ENCODE measurements at regions not wholly inside any gene's neighbourhood (a gene's known extent, or its start where the extent isn't known, plus 50 kb on each side); places are given as distances from the start of the nearest gene placed in this dataset.

GRCh38 chr9:38216572-38216971 is 147.5 kb upstream of the SHB start:
- Histone ChIP-seq H3K27ac (ENCODE audit: insufficient read depth, low read length, poor library complexity, severe bottlenecking) (no peak overlapping the region), H3K9me3 (ENCODE audit: control insufficient read depth, low read length) (no peaks in the 10 kb centered on the region), H3K4me1 (ENCODE audit: control insufficient read depth, insufficient read depth, low read length, poor library complexity, severe bottlenecking) (no peaks in the 10 kb centered on the region), H3K27me3 (replicated peaks; ENCODE audit: control insufficient read depth, insufficient read depth, low read length, poor library complexity, severe bottlenecking) (no peaks in the 10 kb centered on the region), H3K4me3 (ENCODE audit: insufficient read depth, low read depth, low read length, poor library complexity, severe bottlenecking) (no peak overlapping the region), H3K36me3 (ENCODE audit: control insufficient read depth, insufficient read depth, low read length) (no peaks in the 10 kb centered on the region)
- no peak for DNase-seq

- H3K36me3 ChIP-seq (ENCODE audit: control insufficient read depth, insufficient read depth, low read length) = no peaks in the 10 kb centered on the region
- H3K27ac ChIP-seq (ENCODE audit: insufficient read depth, low read length, poor library complexity, severe bottlenecking) = no peak overlapping the region
- H3K4me1 ChIP-seq (ENCODE audit: control insufficient read depth, insufficient read depth, low read length, poor library complexity, severe bottlenecking) = no peaks in the 10 kb centered on the region
- no peak overlapping the region for H3K4me3 ChIP-seq (ENCODE audit: insufficient read depth, low read depth, low read length, poor library complexity, severe bottlenecking)
- no peaks in the 10 kb centered on the region for H3K9me3 ChIP-seq (ENCODE audit: control insufficient read depth, low read length)
- DNase-seq = no peak
- no peaks in the 10 kb centered on the region for H3K27me3 ChIP-seq (replicated peaks; ENCODE audit: control insufficient read depth, insufficient read depth, low read length, poor library complexity, severe bottlenecking)
Measured at GRCh38 chr9:38215465-38215864, 146.4 kb upstream of the SHB start.

GRCh38 chr9:38214432-38214831 is 145.4 kb upstream of the SHB start:
- H3K27me3 ChIP-seq (replicated peaks; ENCODE audit: control insufficient read depth, insufficient read depth, low read length, poor library complexity, severe bottlenecking) = no peaks in the 10 kb centered on the region
- no peak for DNase-seq
- no peak overlapping the region for H3K27ac ChIP-seq (ENCODE audit: insufficient read depth, low read length, poor library complexity, severe bottlenecking)
- no peak overlapping the region for H3K4me3 ChIP-seq (ENCODE audit: insufficient read depth, low read depth, low read length, poor library complexity, severe bottlenecking)
- H3K9me3 ChIP-seq (ENCODE audit: control insufficient read depth, low read length) = no peaks in the 10 kb centered on the region
- H3K36me3 ChIP-seq (ENCODE audit: control insufficient read depth, insufficient read depth, low read length) = no peaks in the 10 kb centered on the region
- no peaks in the 10 kb centered on the region for H3K4me1 ChIP-seq (ENCODE audit: control insufficient read depth, insufficient read depth, low read length, poor library complexity, severe bottlenecking)

- Histone ChIP-seq H3K27ac (ENCODE audit: insufficient read depth, low read length, poor library complexity, severe bottlenecking) (no peak overlapping the region), H3K4me1 (ENCODE audit: control insufficient read depth, insufficient read depth, low read length, poor library complexity, severe bottlenecking) (no peaks in the 10 kb centered on the region), H3K36me3 (ENCODE audit: control insufficient read depth, insufficient read depth, low read length) (no peaks in the 10 kb centered on the region), H3K27me3 (replicated peaks; ENCODE audit: control insufficient read depth, insufficient read depth, low read length, poor library complexity, severe bottlenecking) (no peaks in the 10 kb centered on the region), H3K9me3 (ENCODE audit: control insufficient read depth, low read length) (no peaks in the 10 kb centered on the region), H3K4me3 (ENCODE audit: insufficient read depth, low read depth, low read length, poor library complexity, severe bottlenecking) (no peak overlapping the region)
- DNase-seq = no peak
Measured at GRCh38 chr9:38213631-38214299, 144.7 kb upstream of the SHB start.

GRCh38 chr9:38212016-38212415 is 143.0 kb upstream of the SHB start:
- no peak overlapping the region for H3K27ac ChIP-seq (ENCODE audit: insufficient read depth, low read length, poor library complexity, severe bottlenecking)
- H3K36me3 ChIP-seq (ENCODE audit: control insufficient read depth, insufficient read depth, low read length) = no peaks in the 10 kb centered on the region
- H3K27me3 ChIP-seq (replicated peaks; ENCODE audit: control insufficient read depth, insufficient read depth, low read length, poor library complexity, severe bottlenecking) = no peaks in the 10 kb centered on the region
- no peak for DNase-seq
- no peaks in the 10 kb centered on the region for H3K4me1 ChIP-seq (ENCODE audit: control insufficient read depth, insufficient read depth, low read length, poor library complexity, severe bottlenecking)
- H3K9me3 ChIP-seq (ENCODE audit: control insufficient read depth, low read length) = no peaks in the 10 kb centered on the region
- no peak overlapping the region for H3K4me3 ChIP-seq (ENCODE audit: insufficient read depth, low read depth, low read length, poor library complexity, severe bottlenecking)

- Histone ChIP-seq H3K27ac (ENCODE audit: insufficient read depth, low read length, poor library complexity, severe bottlenecking) (no peak overlapping the region), H3K27me3 (replicated peaks; ENCODE audit: control insufficient read depth, insufficient read depth, low read length, poor library complexity, severe bottlenecking) (no peaks in the 10 kb centered on the region), H3K4me1 (ENCODE audit: control insufficient read depth, insufficient read depth, low read length, poor library complexity, severe bottlenecking) (no peaks in the 10 kb centered on the region), H3K9me3 (ENCODE audit: control insufficient read depth, low read length) (no peaks in the 10 kb centered on the region), H3K36me3 (ENCODE audit: control insufficient read depth, insufficient read depth, low read length) (no peaks in the 10 kb centered on the region), H3K4me3 (ENCODE audit: insufficient read depth, low read depth, low read length, poor library complexity, severe bottlenecking) (no peak overlapping the region)
- no peak for DNase-seq
Measured at GRCh38 chr9:38211002-38211401, 142.0 kb upstream of the SHB start.

- H3K4me3 ChIP-seq (ENCODE audit: insufficient read depth, low read depth, low read length, poor library complexity, severe bottlenecking) = no peak overlapping the region
- no peaks in the 10 kb centered on the region for H3K27me3 ChIP-seq (replicated peaks; ENCODE audit: control insufficient read depth, insufficient read depth, low read length, poor library complexity, severe bottlenecking)
- DNase-seq = no peak
- no peaks in the 10 kb centered on the region for H3K36me3 ChIP-seq (ENCODE audit: control insufficient read depth, insufficient read depth, low read length)
- no peak overlapping the region for H3K27ac ChIP-seq (ENCODE audit: insufficient read depth, low read length, poor library complexity, severe bottlenecking)
- no peaks in the 10 kb centered on the region for H3K4me1 ChIP-seq (ENCODE audit: control insufficient read depth, insufficient read depth, low read length, poor library complexity, severe bottlenecking)
- H3K9me3 ChIP-seq (ENCODE audit: control insufficient read depth, low read length) = no peaks in the 10 kb centered on the region
Measured at GRCh38 chr9:38208206-38208901, 139.3 kb upstream of the SHB start.

- Histone ChIP-seq H3K27ac (ENCODE audit: insufficient read depth, low read length, poor library complexity, severe bottlenecking) (no peak overlapping the region), H3K36me3 (ENCODE audit: control insufficient read depth, insufficient read depth, low read length) (no peaks in the 10 kb centered on the region), H3K9me3 (ENCODE audit: control insufficient read depth, low read length) (no peaks in the 10 kb centered on the region), H3K4me3 (ENCODE audit: insufficient read depth, low read depth, low read length, poor library complexity, severe bottlenecking) (no peak overlapping the region), H3K4me1 (ENCODE audit: control insufficient read depth, insufficient read depth, low read length, poor library complexity, severe bottlenecking) (no peaks in the 10 kb centered on the region), H3K27me3 (replicated peaks; ENCODE audit: control insufficient read depth, insufficient read depth, low read length, poor library complexity, severe bottlenecking) (no peaks in the 10 kb centered on the region)
- no peak for DNase-seq
Measured at GRCh38 chr9:38207247-38207778, 138.3 kb upstream of the SHB start.

- no peaks in the 10 kb centered on the region for H3K36me3 ChIP-seq (ENCODE audit: control insufficient read depth, insufficient read depth, low read length)
Measured at GRCh38 chr9:38205279-38205678, 136.3 kb upstream of the SHB start.

GRCh38 chr9:38202336-38202938 is 133.4 kb upstream of the SHB start:
- Histone ChIP-seq H3K9me3 (ENCODE audit: control insufficient read depth, low read length) (no peaks in the 10 kb centered on the region), H3K4me3 (ENCODE audit: insufficient read depth, low read depth, low read length, poor library complexity, severe bottlenecking) (no peak overlapping the region), H3K27me3 (replicated peaks; ENCODE audit: control insufficient read depth, insufficient read depth, low read length, poor library complexity, severe bottlenecking) (no peaks in the 10 kb centered on the region), H3K27ac (ENCODE audit: insufficient read depth, low read length, poor library complexity, severe bottlenecking) (no peak overlapping the region), H3K36me3 (ENCODE audit: control insufficient read depth, insufficient read depth, low read length) (no peaks in the 10 kb centered on the region), H3K4me1 (ENCODE audit: control insufficient read depth, insufficient read depth, low read length, poor library complexity, severe bottlenecking) (no peaks in the 10 kb centered on the region)
- no peak for DNase-seq

More at GRCh38 chr9:38205279-38205678, 136.3 kb upstream of the SHB start:
- H3K9me3 ChIP-seq (ENCODE audit: control insufficient read depth, low read length) = no peaks in the 10 kb centered on the region
- H3K27ac ChIP-seq (ENCODE audit: insufficient read depth, low read length, poor library complexity, severe bottlenecking) = no peak overlapping the region
- DNase-seq = no peak
- no peak overlapping the region for H3K4me3 ChIP-seq (ENCODE audit: insufficient read depth, low read depth, low read length, poor library complexity, severe bottlenecking)
- H3K4me1 ChIP-seq (ENCODE audit: control insufficient read depth, insufficient read depth, low read length, poor library complexity, severe bottlenecking) = no peaks in the 10 kb centered on the region
- H3K27me3 ChIP-seq (replicated peaks; ENCODE audit: control insufficient read depth, insufficient read depth, low read length, poor library complexity, severe bottlenecking) = no peaks in the 10 kb centered on the region
